ENCODE measurements at regions not wholly inside any gene's neighbourhood (a gene's known extent, or its start where the extent isn't known, plus 50 kb on each side); places are given as distances from the start of the nearest gene placed in this dataset.

GRCh38 chr4:100268789-100269188 lies 78.5 kb upstream of the DDIT4L start:
- TF ChIP-seq CTCF (IDR thresholded peaks at IDR 0.05) (no peak), POLR2AphosphoS5 (IDR thresholded peaks at IDR 0.05) (no peak), EP300 (IDR thresholded peaks at IDR 0.05) (no peak), POLR2A (IDR thresholded peaks at IDR 0.05) (no peak)

Measured in stomach (tissue), 4 donors.